B cell (primary cell): ENCODE measurements at regions not wholly inside any gene's neighbourhood (a gene's known extent, or its start where the extent isn't known, plus 50 kb on each side); places are given as distances from the start of the nearest gene placed in this dataset.

Experiments
- ATAC-seq: fragments of 200-7000 bp; cut with Tn5 transposase; one replicate; pipeline ENCODE4 v1.10.0; 2021; ENCODE audit warnings: low read depth, mild to moderate bottlenecking, moderate number of reproducible peaks, moderate library complexity
- CTCF ChIA-PET: fragments of 350-600 bp; sonication (Branson Sonifier 250); formaldehyde crosslinking; loops from one replicate; lab custom pipeline; 2021; ENCODE audit warnings: antibody characterized with exemption, inconsistent platforms; lab: Charles Lee
- POLR2A ChIA-PET: fragments of 350-600 bp; sonication (Branson Sonifier 250); formaldehyde crosslinking; loops from one replicate; lab custom pipeline; 2021; ENCODE audit warnings: antibody characterized with exemption; lab: Charles Lee
- DNase-seq: peaks from one replicate; pipeline ENCODE4 v3.0.0; 2013
- H2AFZ ChIP-seq: 2 replicates; pipeline ENCODE4 v1.6.1; 2012; ENCODE audit warnings: mild to moderate bottlenecking, low read depth, low read length; ENCODE audit not compliant: insufficient read depth, poor library complexity, severe bottlenecking
- H3K27ac ChIP-seq, 2 donors: 1 replicate in 1 of 2; 2 replicates in 1 of 2; pipeline ENCODE4 v1.5.1; 2012 to 2013; ENCODE audit warnings: low read length in 2 of 2, mild to moderate bottlenecking in 2 of 2, moderate library complexity in 1 of 2
- H3K27me3 ChIP-seq, 4 experiments: fragments of 200-600 bp in 1 of 4; sonication (generic) in 1 of 4; replicated peaks in 1 of 4; 1 replicate in 2 of 4; 2 replicates in 2 of 4; pipeline versions ENCODE4 v1.6.1 to v1.7.0; 2013 to 2016; ENCODE audit warnings: low read length in 3 of 4, mild to moderate bottlenecking in 2 of 4, mixed read lengths in 1 of 4, moderate library complexity in 1 of 4; ENCODE audit not compliant: insufficient read depth in 4 of 4, control insufficient read depth in 3 of 4; ENCODE audit errors: control extremely low read depth in 1 of 4
- H3K36me3 ChIP-seq, 2 experiments: replicated peaks in 1 of 2; 1 replicate in 1 of 2; 2 replicates in 1 of 2; pipeline versions ENCODE4 v1.6.1 to v1.7.1; 2013; ENCODE audit warnings: low read length in 1 of 2; ENCODE audit not compliant: insufficient read depth in 2 of 2, control insufficient read depth in 1 of 2; ENCODE audit errors: control extremely low read depth in 1 of 2, extremely low read depth in 1 of 2
- H3K4me1 ChIP-seq, 2 donors: fragments of 200-600 bp in 1 of 2; sonication (generic) in 1 of 2; 1 replicate in 1 of 2; 2 replicates in 1 of 2; pipeline versions ENCODE4 v1.5.1 to v1.6.1; 2013 to 2017; ENCODE audit warnings: low read length in 2 of 2; ENCODE audit not compliant: control insufficient read depth in 2 of 2, insufficient read depth in 2 of 2
- H3K4me2 ChIP-seq: replicated peaks from 2 replicates; pipeline ENCODE3; 2012; ENCODE audit warnings: mild to moderate bottlenecking, low read depth, low read length; ENCODE audit not compliant: poor library complexity, severe bottlenecking
- H3K4me3 ChIP-seq, 5 experiments: fragments of 200-600 bp in 1 of 5; sonication (generic) in 1 of 5; 1 replicate in 3 of 5; 2 replicates in 2 of 5; pipeline versions ENCODE4 v1.5.1 to v1.7.0; 2011 to 2016; ENCODE audit warnings: low read length in 4 of 5, mild to moderate bottlenecking in 4 of 5, low read depth in 2 of 5, control low read depth in 1 of 5, moderate library complexity in 1 of 5; ENCODE audit not compliant: insufficient read depth in 1 of 5; ENCODE audit errors: control extremely low read depth in 1 of 5, extremely low read depth in 1 of 5
- H3K79me2 ChIP-seq: fragments of 200-600 bp; sonication (generic); one replicate; pipeline ENCODE4 v1.6.0; 2016; ENCODE audit warnings: low read length; ENCODE audit not compliant: control insufficient read depth, insufficient read depth
- H3K9ac ChIP-seq: fragments of 200-600 bp; sonication (generic); 2 replicates; pipeline ENCODE4 v1.6.1; 2017; ENCODE audit warnings: mild to moderate bottlenecking, low read length, moderate library complexity
- H3K9me3 ChIP-seq, 3 donors: one replicate each; pipeline versions ENCODE4 v1.6.1 to v1.7.1; 2013; ENCODE audit warnings: low read length in 2 of 3; ENCODE audit not compliant: control insufficient read depth in 2 of 3, insufficient read depth in 1 of 3; ENCODE audit errors: control extremely low read depth in 1 of 3
- H4K20me1 ChIP-seq: 2 replicates; pipeline ENCODE4 v1.6.0; 2012; ENCODE audit warnings: mild to moderate bottlenecking, low read length; ENCODE audit not compliant: insufficient read depth, control insufficient read depth, poor library complexity, severe bottlenecking
- H3K27ac Mint-ChIP-seq: one replicate; pipeline ENCODE4 v1.8.0; 2021; ENCODE audit warnings: mixed read lengths
- H3K27me3 Mint-ChIP-seq: one replicate; pipeline ENCODE4 v1.8.0; 2021; ENCODE audit warnings: mixed read lengths
- H3K4me1 Mint-ChIP-seq: one replicate; pipeline ENCODE4 v1.8.0; 2021; ENCODE audit warnings: mixed read lengths
- H3K4me3 Mint-ChIP-seq: one replicate; pipeline ENCODE4 v1.8.0; 2021; ENCODE audit warnings: mixed read lengths
- H3K9me3 Mint-ChIP-seq: one replicate; pipeline ENCODE4 v1.8.0; 2022; ENCODE audit warnings: mixed read lengths; ENCODE audit not compliant: insufficient read depth
- CTCF ChIP-seq: fragments of 200-600 bp; IDR thresholded peaks from one replicate; pipeline ENCODE4 v1.8.0; 2022; ENCODE audit warnings: antibody characterized with exemption, mild to moderate bottlenecking
- EZH2 ChIP-seq: IDR thresholded peaks from 2 replicates; pipeline ENCODE4 v1.6.1; 2012; ENCODE audit warnings: borderline replicate concordance, low read depth, mild to moderate bottlenecking, moderate library complexity, low read length; ENCODE audit not compliant: insufficient read depth, poor library complexity, severe bottlenecking
- WGBS: methylation state at CpG from one replicate; pipeline ENCODE4 v1.1.5; 2013; ENCODE audit warnings: missing lambda C conversion rate; ENCODE audit not compliant: insufficient coverage; 5-methylcytosine and 5-hydroxymethylcytosine counted together
- intact Hi-C: fragments of 100-400 bp; cut with micrococcal nuclease; formaldehyde crosslinking; loops from one replicate; pipeline ENCODE4 v1.10.0; 2022

- Histone ChIP-seq H3K79me2 (no peaks in the 10 kb centered on the region), H3K4me3 (peak overlapping the region in 1 of 5 experiments; percentile 20), H3K27ac (peak overlapping the region in 1 of 2 donors; percentile 65), H3K9ac (no peak overlapping the region), H4K20me1 (no peaks in the 10 kb centered on the region), H3K27me3 (no peaks in the 10 kb centered on the region), H3K9me3 (no peaks in the 10 kb centered on the region), H3K4me1 (peaks cover 64 to 72% of the 10 kb centered on the region in 2 donors), H2AFZ (peak overlapping the region; percentile 44), H3K36me3 (no peaks in the 10 kb centered on the region), H3K4me2 (peak overlapping the region; percentile 51)
- DNase-seq = no peak
- no peaks in the 10 kb centered on the region for H3K27me3 Mint-ChIP-seq
- ChIA-PET CTCF (interaction anchor here (0.6 to 2.5 kb wide), 7 partner anchors 14 to 283 kb away, joined by 3 to 12 read pairs (median 3); no protein-coding TSS in a partner anchor), POLR2A (interaction anchor here (0.6 to 0.7 kb wide), 2 partner anchors 11 to 104 kb away, joined by 6 to 8 read pairs; no protein-coding TSS in a partner anchor)
- no peak overlapping the region for H3K4me3 Mint-ChIP-seq
- H3K9me3 Mint-ChIP-seq = no peaks in the 10 kb centered on the region
- TF ChIP-seq EZH2 (no peak), CTCF (no peak)
- no peak overlapping the region for H3K27ac Mint-ChIP-seq
- no peak for ATAC-seq
- no CpG with 5 or more reads among the region's 1 CpG for WGBS
- intact Hi-C loops = loop anchor here (5.0 kb wide), 2 partner anchors 35 to 210 kb away; no protein-coding TSS in a partner anchor
- H3K4me1 Mint-ChIP-seq = peaks cover 74% of the 10 kb centered on the region
These were observed 63.6 kb upstream of the ZNF217 start for GRCh38 chr20:53657279-53657678.
